Fibroblast of skin of abdomen (primary cell): ENCODE measurements at regions not wholly inside any gene's neighbourhood (a gene's known extent, or its start where the extent isn't known, plus 50 kb on each side); places are given as distances from the start of the nearest gene placed in this dataset.
"Not testable (repeated sequence)": the region's sequence is repeated elsewhere in the genome, so short reads cannot be mapped to it uniquely, and the experiment has no call there.

Source experiments
- DNase-seq: peaks from one replicate; pipeline ENCODE4 v3.0.0-alpha.2; 2013

DNA sequence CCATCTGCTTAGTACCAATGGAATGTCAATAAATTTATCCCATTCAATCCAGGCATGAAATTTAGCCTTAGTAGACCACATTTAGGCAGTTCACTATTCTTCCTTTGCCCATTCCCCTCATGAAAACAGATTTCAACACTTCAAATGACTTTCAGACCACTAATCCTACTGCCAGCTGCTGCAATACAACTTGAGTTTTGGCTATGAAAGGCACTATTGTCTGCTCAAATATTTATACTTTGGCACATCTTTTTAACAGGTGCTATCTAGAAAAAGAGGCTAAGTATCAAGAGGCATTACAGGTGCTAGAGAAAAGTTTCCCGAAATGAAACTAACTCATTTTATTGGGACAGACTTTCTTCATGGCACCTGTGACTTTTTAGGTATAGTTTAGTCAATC is 499.8 kb downstream of the C12orf50 start:
- no peak for DNase-seq

GRCh38 chr12:87520968-87521367 is 508.2 kb downstream of the C12orf50 start:
- DNase-seq = no peak

DNA sequence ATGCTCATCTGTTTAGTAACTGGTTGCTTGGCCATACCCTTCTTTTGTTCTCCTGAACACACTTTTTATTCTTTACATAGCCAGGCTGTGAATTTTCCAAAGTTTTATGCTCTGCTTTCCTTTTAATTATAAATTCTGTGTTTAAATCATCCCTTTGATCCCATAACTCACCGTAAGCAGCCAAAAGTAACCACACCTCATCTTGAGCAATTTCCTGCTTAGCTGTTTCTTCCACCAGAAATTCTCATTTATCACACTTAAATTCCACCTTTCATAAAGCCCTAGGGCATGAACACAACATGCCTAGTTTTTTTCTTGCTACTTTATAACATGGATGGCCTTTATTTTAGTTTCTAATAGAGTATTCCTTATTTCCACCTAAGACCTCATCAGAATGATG is 510.7 kb downstream of the C12orf50 start:
- peak; percentile 65 for DNase-seq

DNA sequence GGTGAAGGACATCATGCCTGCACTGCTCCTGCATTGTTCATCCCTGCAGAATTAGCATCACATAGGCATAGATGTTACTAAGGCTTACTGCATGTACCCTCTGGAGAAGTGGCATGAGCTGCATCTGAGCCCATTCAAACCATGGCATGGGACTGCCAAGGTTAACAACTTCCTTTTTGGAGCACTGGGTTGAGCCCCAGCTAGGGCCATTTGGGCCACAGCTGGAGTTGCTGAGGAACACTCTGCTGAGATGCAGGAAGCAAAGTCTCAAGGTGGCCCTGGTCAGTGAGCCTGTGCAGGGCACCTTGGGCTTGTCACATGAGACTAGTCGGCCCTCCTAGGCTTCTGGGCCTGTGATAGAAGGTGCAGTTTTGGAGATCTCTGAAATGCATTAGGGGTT is 511.2 kb downstream of the C12orf50 start:
- no peak for DNase-seq

DNA sequence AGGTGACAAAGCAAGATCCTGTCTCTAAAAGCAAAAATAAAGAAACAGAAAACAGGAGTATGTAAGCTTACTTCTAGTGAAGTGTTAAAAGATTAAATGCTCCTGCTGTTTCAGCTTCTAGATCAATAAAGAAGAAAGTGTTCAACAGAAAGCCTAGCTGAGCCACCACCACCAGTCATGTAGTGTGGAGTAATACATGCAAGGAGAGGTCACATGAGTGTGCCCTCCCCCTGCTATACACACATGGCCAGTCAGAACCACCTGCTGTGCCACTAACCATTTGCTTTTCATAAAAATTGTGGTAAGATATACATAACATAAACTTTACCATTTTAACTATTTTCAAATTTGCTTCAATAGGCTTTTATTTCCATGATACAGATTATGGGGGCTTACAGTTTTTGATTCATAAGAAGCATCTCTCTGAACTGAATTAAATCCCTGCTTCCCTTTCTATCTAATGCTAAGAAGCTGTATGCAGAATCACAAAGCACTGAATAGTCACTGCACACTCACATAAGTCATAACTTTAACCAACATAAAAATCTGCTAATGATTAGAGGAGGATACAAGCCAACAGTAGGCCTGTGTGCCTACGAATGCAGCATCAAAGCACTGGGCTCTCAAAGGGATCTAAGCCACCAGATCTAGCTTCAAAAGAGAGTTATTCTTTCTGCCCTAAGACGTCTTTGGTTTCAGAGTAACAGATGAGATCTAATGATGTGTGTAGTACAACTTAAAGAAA is 515.5 kb downstream of the C12orf50 start:
- peak; percentile 20 for DNase-seq

GRCh38 chr12:87511371-87511770 is 517.8 kb downstream of the C12orf50 start:
- DNase-seq = peak; percentile 17

DNA sequence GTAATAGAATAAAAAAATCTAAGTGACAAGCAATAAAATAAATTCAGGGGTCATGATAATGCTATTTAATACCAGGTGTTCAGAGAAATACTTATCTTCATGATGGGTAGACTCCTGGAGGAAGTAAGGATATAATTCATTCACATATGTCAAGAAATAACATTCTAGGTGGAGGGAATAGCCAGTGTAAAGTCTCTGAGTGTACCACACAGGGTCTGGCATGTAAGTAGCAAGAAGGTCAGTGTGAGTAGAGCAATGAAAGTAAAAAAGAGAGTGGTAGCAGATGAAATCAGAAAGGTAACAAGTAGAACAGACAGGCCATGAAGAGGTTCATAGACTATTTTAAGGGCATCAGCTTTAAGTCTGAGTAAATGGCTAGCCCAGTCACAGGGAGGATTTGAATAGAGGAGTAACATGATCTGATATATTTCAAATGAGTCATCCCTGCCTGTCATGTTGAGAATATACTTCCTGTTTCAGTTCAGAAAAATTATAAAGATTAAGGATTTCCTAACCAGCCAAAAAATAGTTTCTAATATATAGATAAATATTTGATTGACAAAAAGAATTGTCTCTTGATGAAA is 519.9 kb downstream of the C12orf50 start:
- DNase-seq = peak; percentile 68

- no peak for DNase-seq
These were observed 537.6 kb downstream of the C12orf50 start for GRCh38 chr12:87491598-87491997.

DNA sequence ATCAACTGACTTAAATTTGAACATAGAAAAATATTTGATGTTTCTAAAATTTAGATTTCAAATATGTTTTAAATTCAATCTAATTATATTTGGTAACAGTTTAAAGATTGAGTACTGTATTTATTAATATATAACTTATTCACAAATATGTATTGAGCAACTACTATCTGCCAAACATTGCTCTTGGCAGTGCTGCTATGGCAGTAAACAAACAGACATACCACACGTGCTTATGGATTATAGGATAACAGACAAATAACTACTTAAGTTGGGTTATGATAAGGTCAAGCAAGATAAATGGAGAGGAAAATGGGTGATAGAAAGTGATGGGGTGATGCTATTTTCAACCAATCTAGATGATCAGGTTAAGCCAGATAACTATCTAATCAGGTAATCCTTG is 538.1 kb downstream of the C12orf50 start:
- DNase-seq = no peak

GRCh38 chr12:87469295-87469694 is 559.9 kb downstream of the C12orf50 start:
- peak; percentile 69 for DNase-seq

GRCh38 chr12:87467936-87468335 is 561.3 kb downstream of the C12orf50 start:
- peak; percentile 93 for DNase-seq

GRCh38 chr12:87464565-87464964 is 564.6 kb downstream of the C12orf50 start:
- no peak for DNase-seq

DNA sequence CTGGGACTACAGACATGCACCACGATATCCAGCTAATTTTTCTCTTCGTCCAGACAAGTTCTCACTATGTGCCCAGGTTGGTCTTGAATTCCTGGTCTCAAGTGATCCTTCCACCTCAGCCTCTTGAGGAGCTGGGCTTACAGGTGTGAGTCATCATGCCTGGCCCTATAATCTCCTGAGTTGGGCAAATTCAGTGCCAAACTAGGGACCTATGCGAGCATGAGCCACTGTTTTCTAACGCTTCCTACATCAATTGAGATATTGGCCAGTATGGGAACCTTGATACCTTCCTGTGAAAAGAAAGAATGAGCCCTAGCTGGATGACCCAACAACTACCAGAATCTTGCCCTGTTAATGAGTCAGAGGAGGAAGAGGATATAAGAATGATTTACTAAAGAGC is 585.2 kb downstream of the C12orf50 start:
- no peak for DNase-seq

DNA sequence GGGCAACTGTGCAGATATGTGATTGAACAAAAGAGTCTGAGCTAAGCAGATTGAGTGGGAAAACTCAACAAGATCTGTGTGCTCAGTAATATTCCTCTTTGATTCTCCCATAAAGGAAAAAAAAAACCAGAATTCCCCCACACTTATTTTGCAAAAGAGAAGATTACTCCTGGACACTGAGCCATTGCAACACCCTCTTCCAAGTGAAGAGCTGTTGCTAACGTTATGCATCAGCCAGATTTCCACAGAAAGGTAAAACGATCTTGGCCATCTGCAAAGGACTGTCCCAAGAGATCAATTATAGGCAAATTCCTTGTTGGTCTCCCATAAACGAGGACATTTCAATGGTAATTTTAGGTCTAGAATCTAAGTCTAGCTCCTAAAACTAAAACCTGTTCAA is 587.7 kb downstream of the C12orf50 start:
- DNase-seq = no peak

DNA sequence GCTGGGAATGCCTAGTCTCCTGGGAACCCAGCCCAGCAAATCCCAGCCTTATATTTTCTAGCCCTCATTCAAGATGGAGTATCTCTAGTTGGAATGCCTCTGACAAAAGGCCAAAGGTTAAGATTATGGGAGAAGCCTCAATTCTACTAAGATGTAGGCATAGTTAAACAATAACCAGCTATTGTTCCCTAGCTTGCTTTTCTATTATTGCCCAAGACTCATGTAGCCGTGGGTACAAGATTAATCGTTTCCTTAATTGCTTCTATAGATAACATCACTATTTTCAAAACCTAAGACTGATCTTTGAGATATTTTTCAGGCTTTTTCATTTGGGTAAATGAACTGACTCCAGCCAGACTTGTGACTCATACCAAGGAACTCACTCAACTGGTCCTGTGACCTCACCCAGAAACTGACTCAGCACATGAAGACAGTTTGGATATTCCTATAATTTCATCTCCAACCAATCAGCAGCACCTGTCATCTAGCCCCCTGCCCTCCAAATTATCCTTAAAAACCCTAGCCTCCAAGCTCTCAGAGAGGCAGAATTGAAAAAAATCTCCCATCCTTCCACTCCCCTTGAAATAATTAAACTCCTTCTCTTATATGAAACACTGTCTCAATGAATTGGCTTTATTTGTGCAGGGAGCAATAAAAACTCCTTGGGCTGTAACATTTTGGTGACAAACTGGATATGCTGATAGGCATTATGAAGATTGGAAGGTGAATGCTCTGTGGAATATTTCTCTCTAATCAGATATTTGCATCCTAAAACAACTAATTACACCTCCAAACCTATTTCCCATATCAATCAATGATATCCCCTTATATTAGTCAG is 589.0 kb downstream of the C12orf50 start:
- DNase-seq = peak; percentile 93

DNA sequence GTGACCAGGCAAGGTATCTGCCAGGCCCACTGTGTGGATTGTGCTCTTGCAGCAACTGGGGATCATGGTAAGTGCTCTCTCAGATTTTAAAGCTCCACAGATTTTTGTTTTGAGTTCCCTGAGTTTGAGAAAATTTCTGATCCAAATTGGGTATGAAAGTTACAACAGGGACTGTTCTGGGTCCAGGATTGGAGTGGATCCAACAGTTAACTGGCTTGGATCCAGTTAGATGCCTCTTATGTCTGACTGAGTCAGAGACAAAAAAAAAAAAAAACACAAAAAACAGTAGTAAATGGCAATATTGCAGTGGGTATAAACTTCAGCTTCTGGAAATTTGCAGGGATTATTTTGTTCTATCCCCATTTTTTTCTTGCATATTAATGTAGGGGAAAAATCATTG is 598.8 kb downstream of the C12orf50 start:
- DNase-seq = no peak

GRCh38 chr12:87428701-87429277 is 600.4 kb downstream of the C12orf50 start:
- peak; percentile 35 for DNase-seq

DNA sequence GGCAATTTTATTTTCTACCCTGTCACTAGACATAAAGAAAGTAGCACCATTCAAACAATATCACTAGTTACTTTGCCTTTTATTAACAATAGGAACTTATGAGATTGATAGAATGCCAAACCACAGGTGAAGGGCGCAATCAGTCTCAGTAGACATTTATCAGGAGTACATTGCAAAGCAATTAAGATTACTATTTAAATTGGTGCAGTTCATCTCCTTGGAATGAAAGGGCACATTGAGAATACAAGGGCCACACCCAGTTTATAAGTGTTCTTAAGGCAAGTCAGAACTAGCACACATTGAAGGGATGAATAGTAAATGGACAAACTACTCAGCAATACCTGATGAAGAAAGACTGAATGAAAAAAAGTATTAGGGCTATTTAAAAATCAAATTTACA is 601.4 kb downstream of the C12orf50 start:
- peak; percentile 8 for DNase-seq

DNA sequence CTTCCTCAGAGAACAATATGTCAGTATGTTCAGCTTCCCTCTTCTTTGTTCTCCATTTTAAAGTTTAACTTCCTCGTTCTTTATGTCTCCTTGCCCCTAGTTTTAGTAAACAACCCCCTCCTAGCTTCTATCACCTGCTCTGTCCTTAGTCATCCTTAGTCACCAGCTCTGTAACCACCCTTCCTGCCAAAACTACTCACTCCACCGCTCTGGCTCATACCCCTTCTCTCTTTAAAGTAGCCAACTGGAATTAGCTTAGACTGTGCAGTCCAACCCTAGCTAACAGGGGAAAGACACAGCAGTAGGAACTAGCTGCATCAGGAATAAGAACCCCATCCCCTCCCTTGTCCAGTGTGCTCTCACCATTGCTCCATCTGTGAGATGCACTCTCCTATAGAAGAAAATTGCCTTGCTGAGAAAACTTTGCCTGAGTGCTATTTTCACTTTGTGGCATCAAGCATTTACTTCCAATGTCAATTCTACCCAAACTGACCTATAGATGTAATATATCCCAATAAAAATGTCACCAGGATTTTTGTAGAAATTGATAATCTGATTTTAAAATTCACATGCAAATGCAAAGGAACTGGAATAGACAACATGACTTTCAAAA is 603.2 kb downstream of the C12orf50 start:
- no peak for DNase-seq

- DNase-seq = not testable (repeated sequence)
These were observed 608.0 kb downstream of the C12orf50 start for GRCh38 chr12:87421233-87421632.

- DNase-seq = peak; percentile 90
These were observed 615.4 kb downstream of the C12orf50 start for GRCh38 chr12:87413784-87414183.

- no peak for DNase-seq
These were observed 622.3 kb downstream of the C12orf50 start for GRCh38 chr12:87406926-87407325.

GRCh38 chr12:87405918-87406317 is 623.3 kb downstream of the C12orf50 start:
- no peak for DNase-seq
